Endothelial cell of umbilical vein (primary cell): ENCODE measurements at regions not wholly inside any gene's neighbourhood (a gene's known extent, or its start where the extent isn't known, plus 50 kb on each side); places are given as distances from the start of the nearest gene placed in this dataset.

Experiments
- BruUV-seq: library from RNA; stranded (reverse); fragments of 400-500 nt; replicated peaks from 2 replicates; lab custom pipeline; 2021; lab: Mats Ljungman, UMichigan
- CTCF ChIA-PET: fragments of 300-600, 350-600 bp; sonication (Branson Sonifier 250); formaldehyde crosslinking; loops from one replicate; lab custom pipeline; 2021; ENCODE audit warnings: antibody characterized with exemption, inconsistent platforms; lab: Charles Lee
- POLR2A ChIA-PET: fragments of 300-600, 350-600 bp; sonication (Branson Sonifier 250); formaldehyde crosslinking; loops from one replicate; lab custom pipeline; 2021; ENCODE audit warnings: antibody characterized with exemption, inconsistent platforms; lab: Charles Lee
- DNase-seq: peaks from one replicate; pipeline ENCODE4 v3.0.0-alpha.2; 2011; ENCODE audit warnings: low read depth, low spot score
- FAIRE-seq: peaks from 2 replicates; lab custom pipeline; 2011; peaks lifted over from hg19 to GRCh38; lab: Jason Lieb, UNC
- H2AFZ ChIP-seq: 2 replicates; pipeline ENCODE4 v1.6.0; 2012; ENCODE audit warnings: low read depth, low read length, control low read depth, inconsistent platforms
- H3K27ac ChIP-seq: 2 replicates; pipeline ENCODE4 v1.5.1; 2011; ENCODE audit warnings: low read depth, mild to moderate bottlenecking, control low read depth, low read length, moderate library complexity; ENCODE audit not compliant: insufficient read depth
- H3K27me3 ChIP-seq, 2 experiments: 2 replicates each; pipeline versions ENCODE4 v1.6.0 to v1.6.1; 2011; ENCODE audit warnings: low read length in 2 of 2, mixed read lengths in 1 of 2; ENCODE audit not compliant: control insufficient read depth in 2 of 2, insufficient read depth in 2 of 2
- H3K36me3 ChIP-seq, 2 experiments: 2 replicates in 1 of 2; 3 replicates in 1 of 2; pipeline ENCODE4 v1.5.1; 2011; ENCODE audit warnings: low read length in 2 of 2, mild to moderate bottlenecking in 1 of 2, moderate library complexity in 1 of 2; ENCODE audit not compliant: control insufficient read depth in 2 of 2, insufficient read depth in 2 of 2; ENCODE audit errors: extremely low read depth in 1 of 2
- H3K4me1 ChIP-seq: 3 replicates; pipeline ENCODE4 v1.5.1; 2011; ENCODE audit warnings: mild to moderate bottlenecking, low read length; ENCODE audit not compliant: control insufficient read depth, insufficient read depth; ENCODE audit errors: extremely low read depth
- H3K4me2 ChIP-seq: 2 replicates; pipeline ENCODE4 v1.6.1; 2011; ENCODE audit warnings: low read length, control low read depth, mixed read lengths; ENCODE audit not compliant: insufficient read depth
- H3K4me3 ChIP-seq, 3 experiments: fragments of 200-600 bp in 1 of 3; sonication (generic), shearing (Covaris generic) in 1 of 3; replicated peaks in 1 of 3; 2 replicates each; pipeline ENCODE4 v1.5.1; 2011 to 2016; ENCODE audit warnings: control low read depth in 3 of 3, low read length in 3 of 3, mild to moderate bottlenecking in 2 of 3, inconsistent platforms in 1 of 3, low read depth in 1 of 3, moderate library complexity in 1 of 3; ENCODE audit not compliant: insufficient read depth in 1 of 3
- H3K79me2 ChIP-seq: 2 replicates; pipeline ENCODE4 v1.6.0; 2012; ENCODE audit warnings: low read length, inconsistent platforms; ENCODE audit not compliant: control insufficient read depth, insufficient read depth
- H3K9ac ChIP-seq: replicated peaks from 2 replicates; pipeline ENCODE3; 2011; ENCODE audit warnings: low read length, control low read depth; ENCODE audit not compliant: insufficient read depth; ENCODE audit errors: extremely low read depth
- H3K9me1 ChIP-seq: replicated peaks from 3 replicates; pipeline ENCODE4 v1.6.0; 2011; ENCODE audit warnings: mild to moderate bottlenecking, low read length; ENCODE audit not compliant: control insufficient read depth, insufficient read depth; ENCODE audit errors: extremely low read depth
- H3K9me3 ChIP-seq: replicated peaks from 2 replicates; pipeline ENCODE4 v1.5.1; 2012; ENCODE audit warnings: low read length, inconsistent platforms; ENCODE audit not compliant: control insufficient read depth, insufficient read depth
- H4K20me1 ChIP-seq: replicated peaks from 2 replicates; pipeline ENCODE3; 2011; ENCODE audit warnings: mild to moderate bottlenecking, low read length; ENCODE audit not compliant: control insufficient read depth, insufficient read depth; ENCODE audit errors: extremely low read depth
- CTCF ChIP-seq, 2 donors: IDR thresholded peaks; 1 replicate in 1 of 2; 2 replicates in 1 of 2; pipeline ENCODE4 v1.5.1; 2011; ENCODE audit warnings: low read length in 2 of 2, mild to moderate bottlenecking in 2 of 2, moderate library complexity in 2 of 2, control low read depth in 1 of 2, inconsistent platforms in 1 of 2, low read depth in 1 of 2; ENCODE audit not compliant: insufficient read depth in 1 of 2; ENCODE audit errors: extremely low read depth in 1 of 2
- EZH2 ChIP-seq: IDR thresholded peaks from 2 replicates; pipeline ENCODE4 v1.6.1; 2012; ENCODE audit warnings: borderline replicate concordance, low read depth, mild to moderate bottlenecking, moderate library complexity, low read length, inconsistent platforms; ENCODE audit not compliant: severe bottlenecking
- FOS ChIP-seq: IDR thresholded peaks from 2 replicates; pipeline ENCODE4 v1.6.1; 2011; ENCODE audit warnings: mild to moderate bottlenecking, low read length, moderate library complexity, borderline replicate concordance; ENCODE audit not compliant: insufficient read depth
- GATA2 ChIP-seq: IDR thresholded peaks from 2 replicates; pipeline ENCODE4 v1.7.0; 2011; ENCODE audit warnings: low read depth, mild to moderate bottlenecking, moderate library complexity, mixed read lengths, low read length; ENCODE audit not compliant: insufficient read length, insufficient read depth
- JUN ChIP-seq: IDR thresholded peaks from 2 replicates; pipeline ENCODE4 v1.6.1; 2011; ENCODE audit warnings: borderline replicate concordance, low read depth; ENCODE audit not compliant: insufficient read length, insufficient read depth
- MAX ChIP-seq: IDR thresholded peaks from 2 replicates; pipeline ENCODE4 v1.6.1; 2011; ENCODE audit not compliant: insufficient read depth, insufficient read length
- MYC ChIP-seq: IDR thresholded peaks from one replicate; pipeline ENCODE4 v1.6.1; 2011; ENCODE audit warnings: mild to moderate bottlenecking, low read depth, low read length
- POLR2A ChIP-seq: IDR thresholded peaks from 2 replicates; pipeline ENCODE4 v1.6.1; 2012; ENCODE audit warnings: low read depth, mild to moderate bottlenecking, control low read depth, low read length
- POLR2AphosphoS5 ChIP-seq: IDR thresholded peaks from 2 replicates; pipeline ENCODE4 v1.6.1; 2012; ENCODE audit warnings: low read depth, mild to moderate bottlenecking, control low read depth, low read length, moderate library complexity; ENCODE audit not compliant: insufficient read depth
- dilution Hi-C: fragments of 300-500 bp; cut with MboI; formaldehyde crosslinking; loops from one replicate; pipeline ENCODE4 v1.15.0; 2019; ENCODE audit warnings: low sequenced_read_pairs; ENCODE audit not compliant: extremely low pct_ligation_motif_present
- intact Hi-C: fragments of 100-400 bp; cut with micrococcal nuclease; formaldehyde crosslinking; loops from one replicate; pipeline ENCODE4 v1.10.0; 2022

GRCh38 chr2:167853717-167854116 is 393.7 kb downstream of the STK39 start:
- H3K4me1 ChIP-seq = no peaks in the 10 kb centered on the region
- dilution Hi-C loops (no loop called here), intact Hi-C loops (no loop called here)
- DNase-seq (no peak), FAIRE-seq (no peak)
- no peaks in the 10 kb centered on the region for H3K9me1 ChIP-seq
- no peaks in the 10 kb centered on the region for H3K79me2 ChIP-seq
- TF ChIP-seq POLR2AphosphoS5 (no peak), CTCF (IDR thresholded peaks at IDR 0.05; ENCODE audit: extremely low read depth in 1 of 2, insufficient read depth in 1 of 2, low read depth in 1 of 2, low read length in 2 of 2) (no peak), MYC (no peak), JUN (no peak), EZH2 (no peak), POLR2A (no peak), MAX (no peak), FOS (no peak), GATA2 (no peak)
- no peak overlapping the region for H3K4me3 ChIP-seq
- no peak overlapping the region for H3K9ac ChIP-seq
- CTCF ChIA-PET = no interaction called here
- no peaks in the 10 kb centered on the region for H3K9me3 ChIP-seq
- H4K20me1 ChIP-seq = no peaks in the 10 kb centered on the region
- POLR2A ChIA-PET = no interaction called here
- no peak overlapping the region for H3K4me2 ChIP-seq
- H2AFZ ChIP-seq = no peak overlapping the region
- no peak overlapping the region for H3K27ac ChIP-seq
- H3K27me3 ChIP-seq = no peaks in the 10 kb centered on the region
- H3K36me3 ChIP-seq = no peaks in the 10 kb centered on the region
- no TSS peak for BruUV-seq
